Endodermal cell (in vitro differentiated cells): ENCODE measurements at regions not wholly inside any gene's neighbourhood (a gene's known extent, or its start where the extent isn't known, plus 50 kb on each side); places are given as distances from the start of the nearest gene placed in this dataset.

Experiments used
- DNase-seq: peaks from one replicate; pipeline ENCODE4 v3.0.0-alpha.2; 2017
- H3K27ac ChIP-seq: 2 replicates; pipeline ENCODE4 v1.5.1; 2013; ENCODE audit warnings: mild to moderate bottlenecking, low read depth, low read length, moderate library complexity
- H3K27me3 ChIP-seq: 2 replicates; pipeline ENCODE4 v1.6.1; 2013; ENCODE audit warnings: mild to moderate bottlenecking, low read length, moderate library complexity; ENCODE audit not compliant: insufficient read depth, control insufficient read depth, poor library complexity, severe bottlenecking
- H3K36me3 ChIP-seq: 2 replicates; pipeline ENCODE4 v1.7.0; 2013; ENCODE audit warnings: mild to moderate bottlenecking, low read length, moderate library complexity; ENCODE audit not compliant: control insufficient read depth, insufficient read depth
- H3K4me1 ChIP-seq: one replicate; pipeline ENCODE4 v1.7.0; 2013; ENCODE audit warnings: low read length; ENCODE audit not compliant: control insufficient read depth, insufficient read depth
- H3K4me3 ChIP-seq: 2 replicates; pipeline ENCODE4 v1.5.1; 2013; ENCODE audit warnings: mild to moderate bottlenecking, low read length, moderate library complexity
- H3K9ac ChIP-seq: 2 replicates; pipeline ENCODE4 v1.6.1; 2013; ENCODE audit warnings: mild to moderate bottlenecking, low read length, moderate library complexity; ENCODE audit not compliant: poor library complexity, severe bottlenecking; ENCODE audit errors: extremely low read depth
- H3K9me3 ChIP-seq: 2 replicates; pipeline ENCODE4 v1.6.1; 2013; ENCODE audit warnings: mild to moderate bottlenecking, low read length, moderate library complexity; ENCODE audit not compliant: control insufficient read depth
- H3K27ac Mint-ChIP-seq: 2 replicates; pipeline ENCODE4 v1.8.0; 2020; ENCODE audit warnings: mixed read lengths
- H3K27me3 Mint-ChIP-seq: 2 replicates; pipeline ENCODE4 v1.8.0; 2021; ENCODE audit warnings: mild to moderate bottlenecking, mixed read lengths; ENCODE audit not compliant: insufficient read depth
- H3K36me3 Mint-ChIP-seq: 2 replicates; pipeline ENCODE4 v1.8.0; 2020; ENCODE audit warnings: low read depth, mixed read lengths
- H3K4me1 Mint-ChIP-seq: 2 replicates; pipeline ENCODE4 v1.8.0; 2020; ENCODE audit warnings: mixed read lengths
- H3K4me3 Mint-ChIP-seq: 2 replicates; pipeline ENCODE4 v1.8.0; 2020; ENCODE audit warnings: mild to moderate bottlenecking, moderate library complexity, mixed read lengths
- H3K9me3 Mint-ChIP-seq: 2 replicates; pipeline ENCODE4 v1.8.0; 2020; ENCODE audit warnings: mild to moderate bottlenecking, mixed read lengths
- WGBS, 2 experiments: methylation state at CpG; one replicate each; pipeline versions ENCODE4 v1.1.5 to v1.1.7; 2013; ENCODE audit warnings: missing lambda C conversion rate in 2 of 2, mixed read lengths in 1 of 2; ENCODE audit not compliant: insufficient coverage in 1 of 2, insufficient read length in 1 of 2; 5-methylcytosine and 5-hydroxymethylcytosine counted together
- TF ChIP-seq, protein P1 (sequence below): fragments of 200-600 bp; sonication (generic); conservative IDR thresholded peaks from 2 replicates; pipeline ENCODE4 v1.5.0; 2021; ENCODE audit warnings: antibody characterized with exemption, mild to moderate bottlenecking

DNA sequence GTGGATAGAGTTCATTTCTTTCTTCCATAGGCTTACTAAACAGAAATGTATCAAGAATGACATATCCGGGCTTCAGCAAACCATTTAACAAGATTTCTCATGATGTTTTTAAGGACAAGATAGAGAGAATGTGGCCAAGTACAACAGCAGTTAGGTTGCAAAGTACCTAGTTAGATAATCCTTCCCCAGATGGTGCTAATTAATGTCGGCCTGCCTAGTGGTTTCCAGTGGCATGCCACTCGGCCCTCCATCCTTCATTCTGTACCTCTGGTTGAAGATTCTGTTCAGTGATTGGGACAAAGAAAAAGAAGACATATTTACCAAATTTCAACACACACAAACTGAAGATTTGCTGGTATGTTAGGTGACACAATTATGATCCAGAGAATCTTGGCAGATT is 212.1 kb downstream of the MACC1 start:
- Histone ChIP-seq H3K36me3 (peaks cover 12% of the 10 kb centered on the region), H3K4me1 (no peaks in the 10 kb centered on the region), H3K9me3 (no peaks in the 10 kb centered on the region), H3K27ac (no peak overlapping the region), H3K9ac (no peak overlapping the region), H3K4me3 (no peak overlapping the region), H3K27me3 (no peaks in the 10 kb centered on the region)
- Mint-ChIP-seq H3K27ac (no peak overlapping the region), H3K4me1 (peaks cover 9% of the 10 kb centered on the region), H3K4me3 (no peak overlapping the region), H3K36me3 (peaks cover 21% of the 10 kb centered on the region), H3K27me3 (no peaks in the 10 kb centered on the region), H3K9me3 (no peaks in the 10 kb centered on the region)
- 91 to 92% methylated on average over 2 to 3 of the region's 3 CpGs for WGBS, 2 experiments
- no peak for DNase-seq
- TF ChIP-seq, protein P1, sequence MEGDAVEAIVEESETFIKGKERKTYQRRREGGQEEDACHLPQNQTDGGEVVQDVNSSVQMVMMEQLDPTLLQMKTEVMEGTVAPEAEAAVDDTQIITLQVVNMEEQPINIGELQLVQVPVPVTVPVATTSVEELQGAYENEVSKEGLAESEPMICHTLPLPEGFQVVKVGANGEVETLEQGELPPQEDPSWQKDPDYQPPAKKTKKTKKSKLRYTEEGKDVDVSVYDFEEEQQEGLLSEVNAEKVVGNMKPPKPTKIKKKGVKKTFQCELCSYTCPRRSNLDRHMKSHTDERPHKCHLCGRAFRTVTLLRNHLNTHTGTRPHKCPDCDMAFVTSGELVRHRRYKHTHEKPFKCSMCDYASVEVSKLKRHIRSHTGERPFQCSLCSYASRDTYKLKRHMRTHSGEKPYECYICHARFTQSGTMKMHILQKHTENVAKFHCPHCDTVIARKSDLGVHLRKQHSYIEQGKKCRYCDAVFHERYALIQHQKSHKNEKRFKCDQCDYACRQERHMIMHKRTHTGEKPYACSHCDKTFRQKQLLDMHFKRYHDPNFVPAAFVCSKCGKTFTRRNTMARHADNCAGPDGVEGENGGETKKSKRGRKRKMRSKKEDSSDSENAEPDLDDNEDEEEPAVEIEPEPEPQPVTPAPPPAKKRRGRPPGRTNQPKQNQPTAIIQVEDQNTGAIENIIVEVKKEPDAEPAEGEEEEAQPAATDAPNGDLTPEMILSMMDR, result no peak

DNA sequence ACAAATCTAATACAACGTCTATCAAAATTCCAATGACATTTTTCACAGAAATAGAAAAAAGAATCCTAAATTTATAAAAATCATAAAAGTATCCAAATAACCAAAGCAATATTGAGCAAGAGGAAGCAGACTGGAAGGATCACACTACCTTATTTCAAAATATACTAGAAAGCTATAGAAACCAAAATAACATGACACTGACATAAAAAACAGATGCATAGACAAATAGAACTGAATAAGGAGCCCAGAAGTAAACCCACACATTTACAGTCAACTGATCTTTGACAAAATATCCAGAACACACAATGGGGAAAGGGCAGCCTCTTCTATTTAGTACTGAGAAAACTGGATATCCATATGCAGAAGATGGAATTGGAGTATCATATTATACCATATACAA is 217.5 kb downstream of the MACC1 start:
- WGBS, 2 experiments, result 81% methylated on average over 1 of the region's 1 CpG; no CpG with 5 or more reads in 1 of the 2 experiments
- Histone ChIP-seq H3K36me3 (peaks cover 4% of the 10 kb centered on the region), H3K4me1 (no peaks in the 10 kb centered on the region), H3K4me3 (no peak overlapping the region), H3K9ac (no peak overlapping the region), H3K9me3 (no peaks in the 10 kb centered on the region), H3K27me3 (no peaks in the 10 kb centered on the region), H3K27ac (no peak overlapping the region)
- Mint-ChIP-seq H3K27me3 (no peaks in the 10 kb centered on the region), H3K4me1 (peaks cover 6% of the 10 kb centered on the region), H3K4me3 (no peak overlapping the region), H3K27ac (no peak overlapping the region), H3K36me3 (peaks cover 17% of the 10 kb centered on the region), H3K9me3 (no peaks in the 10 kb centered on the region)
- TF ChIP-seq, protein P1, result no peak
- DNase-seq, result no peak

DNA sequence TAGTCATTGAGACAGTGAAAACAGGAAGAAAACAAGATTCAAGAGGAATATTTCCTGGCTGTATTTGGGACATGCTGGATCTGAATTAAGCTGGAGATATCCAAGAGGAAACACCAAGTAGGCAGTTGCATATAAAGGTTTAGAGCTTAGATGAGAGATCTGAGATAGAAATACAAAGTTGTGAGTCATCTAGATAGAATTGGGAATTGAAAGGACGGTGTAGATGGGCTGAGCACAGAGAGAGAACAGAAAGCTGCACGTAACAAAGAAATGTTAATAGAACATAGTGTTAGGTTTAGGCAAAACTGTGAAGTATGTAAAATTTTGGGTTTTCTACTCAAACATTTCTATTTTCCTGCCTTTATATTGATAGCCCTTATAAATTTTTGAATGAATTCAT is 218.5 kb upstream of the TMEM196 start:
- no peaks in the 10 kb centered on the region for H3K4me1 ChIP-seq
- Mint-ChIP-seq H3K27ac (no peak overlapping the region), H3K4me1 (peaks cover 17% of the 10 kb centered on the region), H3K36me3 (peaks cover 16% of the 10 kb centered on the region), H3K9me3 (no peaks in the 10 kb centered on the region), H3K4me3 (no peak overlapping the region), H3K27me3 (no peaks in the 10 kb centered on the region)
- 93% methylated on average over 2 of the region's 2 CpGs; no CpG with 5 or more reads in 1 of the 2 experiments for WGBS, 2 experiments
- H3K9me3 ChIP-seq, result peaks cover 4% of the 10 kb centered on the region
- H3K36me3 ChIP-seq, result no peaks in the 10 kb centered on the region
- no peak overlapping the region for H3K27ac ChIP-seq
- TF ChIP-seq, protein P1, result no peak
- no peak overlapping the region for H3K4me3 ChIP-seq
- no peaks in the 10 kb centered on the region for H3K27me3 ChIP-seq
- no peak overlapping the region for H3K9ac ChIP-seq
- DNase-seq, result no peak
